Kidney (tissue), 13 donors: ENCODE measurements at regions not wholly inside any gene's neighbourhood (a gene's known extent, or its start where the extent isn't known, plus 50 kb on each side); places are given as distances from the start of the nearest gene placed in this dataset.
"Not testable (repeated sequence)": the region's sequence is repeated elsewhere in the genome, so short reads cannot be mapped to it uniquely, and the experiment has no call there.

Experiments used
- DNase-seq, 5 donors: peaks; one replicate each; pipeline ENCODE4 v3.0.0-alpha.2; 2013 to 2020
- FAIRE-seq: peaks from 2 replicates; lab custom pipeline; 2012; peaks lifted over from hg19 to GRCh38; lab: Jason Lieb, UNC
- H3K27ac ChIP-seq, 2 donors: one replicate each; pipeline ENCODE4 v1.7.0; 2013; ENCODE audit warnings: low read depth in 2 of 2, low read length in 2 of 2, inconsistent platforms in 1 of 2
- H3K27me3 ChIP-seq: one replicate; pipeline ENCODE4 v1.7.1; 2013; ENCODE audit warnings: low read length, inconsistent platforms; ENCODE audit not compliant: control insufficient read depth, insufficient read depth
- H3K36me3 ChIP-seq, 3 donors: one replicate each; pipeline versions ENCODE4 v1.7.0 to v1.7.1; 2013; ENCODE audit warnings: low read length in 3 of 3, control low read depth in 1 of 3, inconsistent platforms in 1 of 3; ENCODE audit not compliant: insufficient read depth in 3 of 3, control insufficient read depth in 2 of 3
- H3K4me1 ChIP-seq, 3 donors: one replicate each; pipeline versions ENCODE4 v1.7.0 to v1.7.1; 2013; ENCODE audit warnings: low read length in 3 of 3, inconsistent platforms in 1 of 3, low read depth in 1 of 3; ENCODE audit not compliant: control insufficient read depth in 2 of 3, insufficient read depth in 2 of 3
- H3K4me3 ChIP-seq, 3 donors: one replicate each; pipeline versions ENCODE4 v1.7.0 to v1.8.1; 2013; ENCODE audit warnings: low read length in 3 of 3, control low read depth in 1 of 3, inconsistent platforms in 1 of 3
- H3K9ac ChIP-seq, 3 donors: one replicate each; pipeline versions ENCODE4 v1.7.0 to v1.7.1; 2013; ENCODE audit warnings: low read length in 3 of 3, control low read depth in 1 of 3, inconsistent platforms in 1 of 3
- H3K9me3 ChIP-seq, 3 donors: one replicate each; pipeline versions ENCODE4 v1.7.0 to v1.7.1; 2013; ENCODE audit warnings: low read length in 3 of 3, control low read depth in 1 of 3, inconsistent platforms in 1 of 3; ENCODE audit not compliant: control insufficient read depth in 2 of 3, insufficient read depth in 1 of 3
- intact Hi-C: fragments of 100-400 bp; cut with DNase I; formaldehyde crosslinking; loops from one replicate; pipeline ENCODE4 v1.11.1; 2022
- TF ChIP-seq, protein P1 (sequence below): IDR thresholded peaks from 3 replicates; pipeline ENCODE4 v1.5.1; 2012; ENCODE audit warnings: mild to moderate bottlenecking, moderate library complexity, borderline replicate concordance; ENCODE audit not compliant: insufficient read depth; ENCODE audit errors: extremely low read depth
- donor health status: control.
- donor health status: control.
- donor health status: control.
- donor health status: control.
- donor health status: control.
- donor health status: DM: yes; HTN: yes; CAD: no.
- donor health status: Normal renal cell carcinoma (clear cell type).

DNA sequence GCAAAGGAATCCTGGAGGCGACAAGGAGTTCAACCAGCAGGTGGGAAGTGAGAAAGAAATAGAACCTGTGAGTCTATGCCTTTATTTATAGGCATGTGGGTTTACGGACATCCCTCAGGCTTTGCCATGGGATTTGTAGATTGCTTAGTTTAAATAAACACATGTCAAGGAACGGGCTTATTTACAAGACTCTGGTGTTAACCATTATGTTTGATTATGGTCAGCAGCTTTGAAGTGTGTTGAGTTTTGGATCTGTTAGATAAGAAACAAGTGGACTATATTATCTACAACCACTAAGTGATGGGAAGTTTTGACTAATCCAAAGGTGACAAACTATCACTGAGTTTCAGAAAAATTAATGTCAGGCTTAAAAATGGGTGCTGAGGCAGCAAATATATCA lies 143.2 kb downstream of the SLITRK5 start:
- intact Hi-C loops, result no loop called here
- H3K36me3 ChIP-seq, result no peaks in the 10 kb centered on the region
- H3K4me1 ChIP-seq, result no peaks in the 10 kb centered on the region
- FAIRE-seq, result no peak
- TF ChIP-seq, protein P1, sequence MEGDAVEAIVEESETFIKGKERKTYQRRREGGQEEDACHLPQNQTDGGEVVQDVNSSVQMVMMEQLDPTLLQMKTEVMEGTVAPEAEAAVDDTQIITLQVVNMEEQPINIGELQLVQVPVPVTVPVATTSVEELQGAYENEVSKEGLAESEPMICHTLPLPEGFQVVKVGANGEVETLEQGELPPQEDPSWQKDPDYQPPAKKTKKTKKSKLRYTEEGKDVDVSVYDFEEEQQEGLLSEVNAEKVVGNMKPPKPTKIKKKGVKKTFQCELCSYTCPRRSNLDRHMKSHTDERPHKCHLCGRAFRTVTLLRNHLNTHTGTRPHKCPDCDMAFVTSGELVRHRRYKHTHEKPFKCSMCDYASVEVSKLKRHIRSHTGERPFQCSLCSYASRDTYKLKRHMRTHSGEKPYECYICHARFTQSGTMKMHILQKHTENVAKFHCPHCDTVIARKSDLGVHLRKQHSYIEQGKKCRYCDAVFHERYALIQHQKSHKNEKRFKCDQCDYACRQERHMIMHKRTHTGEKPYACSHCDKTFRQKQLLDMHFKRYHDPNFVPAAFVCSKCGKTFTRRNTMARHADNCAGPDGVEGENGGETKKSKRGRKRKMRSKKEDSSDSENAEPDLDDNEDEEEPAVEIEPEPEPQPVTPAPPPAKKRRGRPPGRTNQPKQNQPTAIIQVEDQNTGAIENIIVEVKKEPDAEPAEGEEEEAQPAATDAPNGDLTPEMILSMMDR, result no peak
- no peaks in the 10 kb centered on the region for H3K27me3 ChIP-seq
- no peak for DNase-seq
- H3K9me3 ChIP-seq, result no peaks in the 10 kb centered on the region
- no peak overlapping the region for H3K27ac ChIP-seq
- H3K9ac ChIP-seq, result no peak overlapping the region
- no peak overlapping the region for H3K4me3 ChIP-seq

DNA sequence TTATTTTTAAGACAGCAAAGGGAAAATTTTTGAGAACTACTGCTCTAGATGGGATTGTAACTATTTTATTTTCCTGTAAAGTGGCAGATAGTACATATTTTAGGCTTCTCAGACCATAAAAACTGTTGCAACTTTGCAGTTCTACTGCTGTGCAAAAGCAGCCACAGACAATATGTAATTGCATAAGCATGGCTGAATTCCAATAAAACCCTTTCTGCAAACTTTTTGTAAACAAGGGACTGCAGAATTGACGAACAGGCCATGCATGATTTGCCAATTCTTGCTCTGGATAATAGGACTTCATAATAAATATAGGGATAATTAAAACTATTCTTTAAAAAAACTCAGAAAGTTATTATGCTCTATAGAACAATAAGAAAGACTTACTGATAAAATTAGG lies 149.1 kb downstream of the SLITRK5 start:
- Histone ChIP-seq H3K9ac (no peak overlapping the region), H3K9me3 (no peaks in the 10 kb centered on the region), H3K36me3 (no peaks in the 10 kb centered on the region), H3K4me1 (no peaks in the 10 kb centered on the region), H3K27ac (no peak overlapping the region), H3K4me3 (no peak overlapping the region), H3K27me3 (no peaks in the 10 kb centered on the region)
- TF ChIP-seq, protein P1, result no peak
- DNase-seq (no peak), FAIRE-seq (no peak)
- intact Hi-C loops, result no loop called here

DNA sequence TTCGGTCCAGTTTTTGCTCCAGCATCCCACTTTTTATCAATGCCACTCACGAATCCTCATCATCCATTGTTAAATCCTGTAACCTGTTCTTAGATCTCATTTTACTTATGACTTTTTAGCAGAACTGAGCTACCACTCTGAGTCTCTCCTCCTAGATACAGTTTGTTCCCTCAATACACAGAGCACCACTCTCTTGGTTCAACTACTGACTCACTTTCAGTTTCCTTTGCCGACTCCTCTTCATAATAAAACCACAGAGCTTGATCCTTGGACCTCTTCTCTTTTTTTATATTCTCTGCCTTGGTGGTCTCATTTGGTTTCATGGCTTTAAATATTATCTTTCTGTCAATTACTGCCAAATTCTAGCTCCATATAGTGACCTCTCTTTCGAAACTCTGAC lies 150.3 kb downstream of the SLITRK5 start:
- no peaks in the 10 kb centered on the region for H3K36me3 ChIP-seq
- no peak overlapping the region for H3K9ac ChIP-seq
- no peak overlapping the region for H3K27ac ChIP-seq
- no peak overlapping the region for H3K4me3 ChIP-seq
- H3K27me3 ChIP-seq, result no peaks in the 10 kb centered on the region
- intact Hi-C loops, result no loop called here
- no peak for FAIRE-seq
- TF ChIP-seq, protein P1, result no peak
- no peaks in the 10 kb centered on the region for H3K9me3 ChIP-seq
- no peaks in the 10 kb centered on the region for H3K4me1 ChIP-seq
- DNase-seq, result no peak

DNA sequence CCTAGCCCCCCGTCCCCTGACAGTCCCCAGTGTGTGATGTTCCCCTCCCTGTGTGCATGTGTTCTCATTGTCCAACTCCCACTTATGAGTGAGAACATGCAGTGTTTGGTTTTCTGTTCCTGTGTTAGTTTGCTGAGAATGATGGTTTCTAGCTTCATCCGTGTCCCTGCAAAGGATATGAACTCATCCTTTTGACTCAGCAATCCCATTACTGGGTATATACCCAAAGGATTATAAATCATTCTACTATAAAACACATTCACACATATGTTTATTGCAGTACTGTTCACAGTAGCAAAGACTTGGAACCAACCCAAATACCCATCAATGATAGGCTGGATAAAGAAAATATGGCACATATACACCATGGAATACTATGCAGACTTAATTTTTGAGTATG lies 155.1 kb downstream of the SLITRK5 start:
- DNase-seq, H3K27me3 ChIP-seq, H3K9ac ChIP-seq, H3K4me1 ChIP-seq, H3K36me3 ChIP-seq, H3K9me3 ChIP-seq, intact Hi-C loops, H3K4me3 ChIP-seq, H3K27ac ChIP-seq, FAIRE-seq: not testable (repeated sequence)
